Karpas-422 (cell line): ENCODE measurements at regions not wholly inside any gene's neighbourhood (a gene's known extent, or its start where the extent isn't known, plus 50 kb on each side); places are given as distances from the start of the nearest gene placed in this dataset.

Source experiments
- DNase-seq: peaks from one replicate; pipeline ENCODE4 v3.0.0-alpha.2; 2015
- H2AFZ ChIP-seq: fragments of 200-600 bp; sonication (generic); 2 replicates; pipeline ENCODE4 v1.6.1; 2014; ENCODE audit warnings: antibody characterized with exemption, low read length, mixed read lengths
- H3K27ac ChIP-seq: fragments of 200-600 bp; sonication (generic); 2 replicates; pipeline ENCODE4 v1.5.1; 2014; ENCODE audit warnings: mild to moderate bottlenecking, low read length, moderate library complexity
- H3K27me3 ChIP-seq: fragments of 200-600 bp; sonication (generic); 2 replicates; pipeline ENCODE4 v1.6.1; 2014; ENCODE audit warnings: low read length, mixed read lengths
- H3K36me3 ChIP-seq: fragments of 200-600 bp; sonication (generic); 2 replicates; pipeline ENCODE4 v1.6.1; 2014; ENCODE audit warnings: low read length, mixed read lengths; ENCODE audit not compliant: insufficient read depth
- H3K4me1 ChIP-seq: fragments of 200-600 bp; sonication (generic); 2 replicates; pipeline ENCODE4 v1.6.1; 2014; ENCODE audit warnings: mild to moderate bottlenecking, low read length, mixed read lengths
- H3K4me2 ChIP-seq: fragments of 200-600 bp; sonication (generic); 2 replicates; pipeline ENCODE4 v1.6.1; 2014; ENCODE audit warnings: low read length, low read depth, mild to moderate bottlenecking; ENCODE audit not compliant: poor library complexity, severe bottlenecking
- H3K4me3 ChIP-seq: fragments of 200-600 bp; sonication (generic); 2 replicates; pipeline ENCODE4 v1.5.1; 2014; ENCODE audit warnings: mild to moderate bottlenecking, antibody characterized with exemption, low read length, mixed read lengths
- H3K79me2 ChIP-seq: fragments of 200-600 bp; sonication (generic); 2 replicates; pipeline ENCODE4 v1.6.1; 2014; ENCODE audit warnings: mild to moderate bottlenecking, low read length, mixed read lengths
- H3K9ac ChIP-seq: fragments of 200-600 bp; sonication (generic); 2 replicates; pipeline ENCODE4 v1.6.0; 2014; ENCODE audit warnings: low read length
- H3K9me2 ChIP-seq: fragments of 200-600 bp; sonication (generic), shearing (Covaris generic); replicated peaks from 2 replicates; pipeline ENCODE4 v1.6.0; 2014; ENCODE audit warnings: mild to moderate bottlenecking, low read length, moderate library complexity; ENCODE audit not compliant: insufficient read depth
- H3K9me3 ChIP-seq: fragments of 300-700, 200-600 bp; sonication (generic); 2 replicates; pipeline ENCODE4 v1.6.1; 2014; ENCODE audit warnings: low read length, mixed read lengths
- H4K20me1 ChIP-seq: fragments of 200-600 bp; sonication (generic); 2 replicates; pipeline ENCODE4 v1.6.1; 2014; ENCODE audit warnings: mild to moderate bottlenecking, antibody characterized with exemption, low read length, low read depth; ENCODE audit not compliant: insufficient read depth

- no peak overlapping the region for H3K9ac ChIP-seq
- H3K4me3 ChIP-seq: no peak overlapping the region
- H3K9me2 ChIP-seq: no peaks in the 10 kb centered on the region
- DNase-seq: no peak
- no peaks in the 10 kb centered on the region for H3K4me1 ChIP-seq
- H3K36me3 ChIP-seq: no peaks in the 10 kb centered on the region
- no peaks in the 10 kb centered on the region for H4K20me1 ChIP-seq
- H3K79me2 ChIP-seq: no peaks in the 10 kb centered on the region
- H3K4me2 ChIP-seq: no peak overlapping the region
- H3K27me3 ChIP-seq: no peaks in the 10 kb centered on the region
- no peaks in the 10 kb centered on the region for H3K9me3 ChIP-seq
- H3K27ac ChIP-seq: no peak overlapping the region
- no peak overlapping the region for H2AFZ ChIP-seq
These were observed 113.0 kb downstream of the DTHD1 start for GRCh38 chr4:36394352-36394903.

GRCh38 chr4:36399762-36400353 lies 118.4 kb downstream of the DTHD1 start:
- H3K9me3 ChIP-seq: no peaks in the 10 kb centered on the region
- H3K27ac ChIP-seq: no peak overlapping the region
- H2AFZ ChIP-seq: no peak overlapping the region
- H3K36me3 ChIP-seq: no peaks in the 10 kb centered on the region
- no peak overlapping the region for H3K9ac ChIP-seq
- no peak overlapping the region for H3K4me2 ChIP-seq
- DNase-seq: peak; percentile 60
- no peaks in the 10 kb centered on the region for H3K9me2 ChIP-seq
- H3K79me2 ChIP-seq: no peaks in the 10 kb centered on the region
- H3K4me3 ChIP-seq: no peak overlapping the region
- H3K4me1 ChIP-seq: no peaks in the 10 kb centered on the region
- H4K20me1 ChIP-seq: no peaks in the 10 kb centered on the region
- no peaks in the 10 kb centered on the region for H3K27me3 ChIP-seq

GRCh38 chr4:36402008-36402758 lies 120.8 kb downstream of the DTHD1 start:
- Histone ChIP-seq H3K4me1 (no peaks in the 10 kb centered on the region), H3K9me2 (no peaks in the 10 kb centered on the region), H3K79me2 (no peaks in the 10 kb centered on the region), H2AFZ (no peak overlapping the region), H3K36me3 (no peaks in the 10 kb centered on the region), H4K20me1 (no peaks in the 10 kb centered on the region), H3K27me3 (no peaks in the 10 kb centered on the region), H3K27ac (no peak overlapping the region), H3K9me3 (no peaks in the 10 kb centered on the region), H3K9ac (no peak overlapping the region), H3K4me3 (no peak overlapping the region), H3K4me2 (no peak overlapping the region)
- no peak for DNase-seq

GRCh38 chr4:36411338-36411737 lies 129.9 kb downstream of the DTHD1 start:
- Histone ChIP-seq H3K36me3 (no peaks in the 10 kb centered on the region), H2AFZ (no peak overlapping the region), H4K20me1 (no peaks in the 10 kb centered on the region), H3K9me2 (no peaks in the 10 kb centered on the region), H3K27ac (no peak overlapping the region), H3K79me2 (no peaks in the 10 kb centered on the region), H3K4me2 (no peak overlapping the region), H3K9me3 (no peaks in the 10 kb centered on the region), H3K4me1 (no peaks in the 10 kb centered on the region), H3K4me3 (no peak overlapping the region), H3K27me3 (no peaks in the 10 kb centered on the region), H3K9ac (no peak overlapping the region)
- no peak for DNase-seq

GRCh38 chr4:36414248-36414647 lies 132.8 kb downstream of the DTHD1 start:
- Histone ChIP-seq H3K9me3 (no peaks in the 10 kb centered on the region), H4K20me1 (no peaks in the 10 kb centered on the region), H3K79me2 (no peaks in the 10 kb centered on the region), H3K4me2 (no peak overlapping the region), H3K27me3 (no peaks in the 10 kb centered on the region), H2AFZ (no peak overlapping the region), H3K4me3 (no peak overlapping the region), H3K4me1 (no peaks in the 10 kb centered on the region), H3K9ac (no peak overlapping the region), H3K36me3 (no peaks in the 10 kb centered on the region), H3K9me2 (no peaks in the 10 kb centered on the region), H3K27ac (no peak overlapping the region)
- DNase-seq: peak; percentile 60

- H3K4me2 ChIP-seq: no peak overlapping the region
- no peaks in the 10 kb centered on the region for H3K36me3 ChIP-seq
- H4K20me1 ChIP-seq: no peaks in the 10 kb centered on the region
- no peak overlapping the region for H3K4me3 ChIP-seq
- DNase-seq: no peak
- H3K4me1 ChIP-seq: no peaks in the 10 kb centered on the region
- H3K27ac ChIP-seq: no peak overlapping the region
- no peaks in the 10 kb centered on the region for H3K9me2 ChIP-seq
- H2AFZ ChIP-seq: no peak overlapping the region
- H3K9me3 ChIP-seq: no peaks in the 10 kb centered on the region
- H3K27me3 ChIP-seq: no peaks in the 10 kb centered on the region
- H3K79me2 ChIP-seq: no peaks in the 10 kb centered on the region
- H3K9ac ChIP-seq: no peak overlapping the region
These were observed 135.7 kb downstream of the DTHD1 start for GRCh38 chr4:36417146-36417545.

GRCh38 chr4:36420111-36420679 lies 138.8 kb downstream of the DTHD1 start:
- no peaks in the 10 kb centered on the region for H3K27me3 ChIP-seq
- H4K20me1 ChIP-seq: no peaks in the 10 kb centered on the region
- no peak overlapping the region for H3K4me3 ChIP-seq
- H3K9me2 ChIP-seq: no peaks in the 10 kb centered on the region
- H3K9ac ChIP-seq: no peak overlapping the region
- H3K4me2 ChIP-seq: no peak overlapping the region
- no peak overlapping the region for H2AFZ ChIP-seq
- no peak for DNase-seq
- no peak overlapping the region for H3K27ac ChIP-seq
- no peaks in the 10 kb centered on the region for H3K36me3 ChIP-seq
- H3K9me3 ChIP-seq: no peaks in the 10 kb centered on the region
- no peaks in the 10 kb centered on the region for H3K4me1 ChIP-seq
- H3K79me2 ChIP-seq: no peaks in the 10 kb centered on the region

GRCh38 chr4:36422607-36423006 lies 141.2 kb downstream of the DTHD1 start:
- Histone ChIP-seq H2AFZ (no peak overlapping the region), H3K79me2 (no peaks in the 10 kb centered on the region), H4K20me1 (no peaks in the 10 kb centered on the region), H3K27ac (no peak overlapping the region), H3K4me2 (no peak overlapping the region), H3K27me3 (no peaks in the 10 kb centered on the region), H3K36me3 (no peaks in the 10 kb centered on the region), H3K4me3 (no peak overlapping the region), H3K9ac (no peak overlapping the region), H3K9me2 (no peaks in the 10 kb centered on the region), H3K4me1 (no peaks in the 10 kb centered on the region), H3K9me3 (no peaks in the 10 kb centered on the region)
- no peak for DNase-seq
